Progenitor cell of endocrine pancreas (in vitro differentiated cells): ENCODE measurements at regions not wholly inside any gene's neighbourhood (a gene's known extent, or its start where the extent isn't known, plus 50 kb on each side); places are given as distances from the start of the nearest gene placed in this dataset.

Experiments used
- DNase-seq: peaks from one replicate; pipeline ENCODE4 v3.0.0; 2021; ENCODE audit warnings: low spot score; ENCODE audit not compliant: unreplicated experiment
- H3K27ac Mint-ChIP-seq: 2 replicates; pipeline ENCODE4 v1.8.0; 2021; ENCODE audit warnings: mild to moderate bottlenecking, moderate library complexity, mixed read lengths
- H3K27me3 Mint-ChIP-seq: 2 replicates; pipeline ENCODE4 v1.8.0; 2021; ENCODE audit warnings: mixed read lengths
- H3K36me3 Mint-ChIP-seq: 2 replicates; pipeline ENCODE4 v1.8.0; 2022; ENCODE audit warnings: mixed read lengths; ENCODE audit not compliant: insufficient read depth
- H3K4me1 Mint-ChIP-seq: 2 replicates; pipeline ENCODE4 v1.8.0; 2021; ENCODE audit warnings: low read depth, mixed read lengths
- H3K4me3 Mint-ChIP-seq: 2 replicates; pipeline ENCODE4 v1.8.0; 2021; ENCODE audit warnings: low read depth, mild to moderate bottlenecking, moderate library complexity, mixed read lengths
- H3K9me3 Mint-ChIP-seq: 2 replicates; pipeline ENCODE4 v1.8.0; 2021; ENCODE audit warnings: low read depth, mixed read lengths
- CTCF ChIP-seq: fragments of 200-600 bp; sonication (generic); IDR thresholded peaks from one replicate; pipeline ENCODE4 v1.5.0; 2021; ENCODE audit warnings: antibody characterized with exemption, mild to moderate bottlenecking; ENCODE audit not compliant: unreplicated experiment

DNA sequence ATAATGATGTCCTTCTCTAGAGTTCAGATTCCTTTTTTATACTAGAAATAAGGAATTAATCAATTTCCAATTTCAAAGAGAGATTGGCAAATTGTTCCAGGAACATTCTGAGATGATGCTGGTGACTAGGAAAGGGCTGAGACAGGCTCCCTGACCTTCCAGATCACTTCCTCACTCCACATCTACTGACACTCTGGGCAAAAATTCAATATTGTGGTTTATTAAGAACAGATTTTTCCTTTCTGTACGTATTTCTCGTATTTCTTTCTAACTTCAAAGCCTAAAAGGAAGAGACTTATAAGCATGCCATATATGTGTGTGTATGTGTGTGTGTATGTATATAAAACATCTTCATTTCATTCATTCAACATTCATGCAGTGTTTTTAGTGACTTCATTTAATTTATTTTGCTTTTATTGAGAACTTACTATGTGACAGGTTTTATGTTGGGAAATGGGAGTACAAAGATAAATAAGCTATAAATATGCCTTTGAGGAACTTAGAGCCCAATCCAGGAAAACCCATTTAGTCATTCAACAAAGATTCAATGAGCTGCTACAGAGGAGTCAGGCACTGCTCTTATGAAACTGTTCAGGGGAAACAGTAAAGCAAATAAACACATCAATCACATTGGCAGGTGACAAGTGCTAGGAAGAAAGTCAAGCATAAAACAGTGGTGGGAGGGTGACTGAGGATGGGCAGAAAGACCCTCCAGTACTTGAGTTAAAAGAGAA is 137.9 kb downstream of the RDH14 start:
- no peaks in the 10 kb centered on the region for H3K36me3 Mint-ChIP-seq
- H3K9me3 Mint-ChIP-seq = no peaks in the 10 kb centered on the region
- DNase-seq = no peak
- H3K4me1 Mint-ChIP-seq = no peaks in the 10 kb centered on the region
- no peaks in the 10 kb centered on the region for H3K27me3 Mint-ChIP-seq
- no peak overlapping the region for H3K4me3 Mint-ChIP-seq
- TF ChIP-seq CTCF = no peak
- no peak overlapping the region for H3K27ac Mint-ChIP-seq

GRCh38 chr2:18413676-18414396 is 146.6 kb downstream of the RDH14 start:
- Mint-ChIP-seq H3K27me3 (peaks cover 3% of the 10 kb centered on the region), H3K27ac (no peak overlapping the region), H3K9me3 (no peaks in the 10 kb centered on the region), H3K36me3 (no peaks in the 10 kb centered on the region), H3K4me3 (no peak overlapping the region), H3K4me1 (no peaks in the 10 kb centered on the region)
- no peak for TF ChIP-seq CTCF
- DNase-seq = no peak

DNA sequence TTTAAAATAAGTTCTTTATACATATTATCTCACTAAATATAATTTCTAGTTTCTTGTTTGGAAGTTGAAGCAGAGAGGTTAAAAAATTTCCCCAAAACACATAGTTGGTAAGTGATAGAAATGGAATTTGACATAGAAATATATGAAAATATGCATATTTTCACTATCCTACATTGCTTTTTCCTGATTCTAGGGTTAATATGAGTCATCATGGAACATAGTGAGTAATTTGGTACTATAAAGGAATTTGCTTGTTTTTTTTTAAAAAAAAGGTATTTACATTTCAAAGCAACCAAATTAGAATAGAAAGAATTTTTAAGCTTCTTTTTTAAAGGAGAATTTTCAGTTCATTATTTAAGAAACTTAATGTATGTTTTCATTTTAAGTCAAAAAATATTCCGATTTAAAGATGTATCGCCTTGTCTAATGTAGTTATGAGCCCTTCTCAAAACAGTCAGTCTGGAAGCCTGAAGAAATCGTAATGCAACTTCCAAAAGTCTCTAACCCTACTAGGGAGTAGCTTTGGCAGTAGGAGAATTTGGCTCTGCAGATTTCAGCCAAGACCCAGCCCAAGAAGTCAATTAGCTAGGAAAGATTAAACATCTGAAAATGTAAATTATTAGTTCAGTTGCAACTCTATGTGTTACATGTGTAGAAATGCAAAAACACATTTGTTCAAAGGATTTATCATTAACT is 147.3 kb downstream of the RDH14 start:
- no peak overlapping the region for H3K27ac Mint-ChIP-seq
- no peaks in the 10 kb centered on the region for H3K36me3 Mint-ChIP-seq
- no peak for DNase-seq
- no peaks in the 10 kb centered on the region for H3K9me3 Mint-ChIP-seq
- H3K4me1 Mint-ChIP-seq = no peaks in the 10 kb centered on the region
- no peak overlapping the region for H3K4me3 Mint-ChIP-seq
- peaks cover 3% of the 10 kb centered on the region for H3K27me3 Mint-ChIP-seq
- no peak for TF ChIP-seq CTCF

DNA sequence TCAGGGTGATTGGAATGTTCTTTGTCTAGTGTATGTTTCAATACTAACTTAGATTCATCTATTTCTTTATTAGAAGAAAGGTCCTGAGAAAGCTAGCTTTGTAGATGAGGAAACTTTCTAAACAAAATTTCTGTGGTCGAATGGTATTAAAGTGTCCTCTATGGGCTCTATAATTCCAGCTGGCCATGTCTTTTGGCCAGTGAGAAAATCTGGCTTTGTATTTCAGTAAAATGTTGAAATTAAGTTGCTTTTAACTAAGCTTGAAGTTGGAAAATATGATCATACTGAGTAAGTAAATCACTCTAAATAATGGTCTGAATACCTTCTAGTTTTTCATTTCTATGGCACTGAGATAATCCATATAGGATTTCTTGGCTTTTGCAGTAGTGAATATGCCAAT is 148.8 kb downstream of the RDH14 start:
- Mint-ChIP-seq H3K27me3 (peaks cover 3% of the 10 kb centered on the region), H3K36me3 (no peaks in the 10 kb centered on the region), H3K4me1 (no peaks in the 10 kb centered on the region), H3K4me3 (no peak overlapping the region), H3K9me3 (no peaks in the 10 kb centered on the region), H3K27ac (no peak overlapping the region)
- DNase-seq = no peak
- no peak for TF ChIP-seq CTCF

DNA sequence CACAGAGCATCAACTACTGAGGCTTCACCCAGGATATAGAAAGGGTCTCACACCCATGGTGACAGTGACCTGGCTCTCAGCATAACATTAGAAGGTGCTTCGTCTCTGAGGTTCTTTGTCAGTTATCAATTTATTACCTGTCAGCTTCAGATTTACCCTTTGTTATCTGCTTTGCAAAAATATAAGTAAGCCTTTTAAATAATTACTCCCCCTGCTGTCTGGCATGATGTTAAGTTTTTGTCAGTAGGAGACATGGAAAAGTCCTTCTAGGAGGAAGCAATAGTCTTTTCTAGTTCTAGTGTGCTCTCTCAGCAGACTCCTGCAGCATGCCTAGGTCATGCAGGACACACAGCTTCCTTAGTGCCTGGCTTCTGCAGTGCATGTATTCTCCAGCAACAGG is 149.9 kb downstream of the RDH14 start:
- Mint-ChIP-seq H3K4me3 (no peak overlapping the region), H3K36me3 (no peaks in the 10 kb centered on the region), H3K4me1 (no peaks in the 10 kb centered on the region), H3K27ac (no peak overlapping the region), H3K27me3 (peaks cover 3% of the 10 kb centered on the region), H3K9me3 (no peaks in the 10 kb centered on the region)
- no peak for DNase-seq
- TF ChIP-seq CTCF = no peak
